CD1c-positive myeloid dendritic cell (primary cell): ENCODE measurements at regions not wholly inside any gene's neighbourhood (a gene's known extent, or its start where the extent isn't known, plus 50 kb on each side); places are given as distances from the start of the nearest gene placed in this dataset.
A peak's percentile ranks its signal among the peaks of the same experiment; 100 is the strongest.

Experiments used
- DNase-seq: peaks from one replicate; pipeline ENCODE4 v3.0.0-alpha.2; 2016; ENCODE audit errors: extremely low spot score

GRCh38 chr12:92032101-92032500 is 113.5 kb downstream of the BTG1 start:
- no peak for DNase-seq

- DNase-seq = peak; percentile 60
Measured at GRCh38 chr12:92030618-92031017, 115.0 kb downstream of the BTG1 start.

- peak; percentile 62 for DNase-seq
Measured at GRCh38 chr12:92029902-92030586, 115.6 kb downstream of the BTG1 start.

- DNase-seq = no peak
Measured at GRCh38 chr12:92029136-92029535, 116.5 kb downstream of the BTG1 start.

GRCh38 chr12:92028441-92028709 is 117.3 kb downstream of the BTG1 start:
- no peak for DNase-seq

- no peak for DNase-seq
Measured at GRCh38 chr12:92027701-92028440, 117.8 kb downstream of the BTG1 start.

GRCh38 chr12:92027243-92027642 is 118.4 kb downstream of the BTG1 start:
- DNase-seq = no peak

- no peak for DNase-seq
Measured at GRCh38 chr12:92025462-92026207, 120.0 kb downstream of the BTG1 start.

- no peak for DNase-seq
Measured at GRCh38 chr12:92022093-92022492, 123.6 kb downstream of the BTG1 start.

GRCh38 chr12:92021666-92022035 is 124.0 kb downstream of the BTG1 start:
- DNase-seq = no peak

GRCh38 chr12:92020983-92021665 is 124.5 kb downstream of the BTG1 start:
- DNase-seq = no peak

- DNase-seq = no peak
Measured at GRCh38 chr12:92019491-92020277, 126.0 kb downstream of the BTG1 start.

GRCh38 chr12:92012691-92013090 is 133.0 kb downstream of the BTG1 start:
- DNase-seq = no peak

GRCh38 chr12:92010853-92011701 is 134.6 kb downstream of the BTG1 start:
- DNase-seq = no peak

GRCh38 chr12:92010368-92010767 is 135.3 kb downstream of the BTG1 start:
- no peak for DNase-seq

GRCh38 chr12:92008345-92008744 is 137.3 kb downstream of the BTG1 start:
- DNase-seq = no peak

GRCh38 chr12:92007787-92008186 is 137.9 kb downstream of the BTG1 start:
- no peak for DNase-seq

- DNase-seq = no peak
Measured at GRCh38 chr12:92003701-92004100, 141.9 kb downstream of the BTG1 start.

- no peak for DNase-seq
Measured at GRCh38 chr12:92002673-92003382, 142.8 kb downstream of the BTG1 start.

GRCh38 chr12:92002195-92002649 is 143.4 kb downstream of the BTG1 start:
- DNase-seq = no peak
